NCI-H146 (cell line): ENCODE measurements at regions not wholly inside any gene's neighbourhood (a gene's known extent, or its start where the extent isn't known, plus 50 kb on each side); places are given as distances from the start of the nearest gene placed in this dataset.

Experiments used
- DNase-seq: peaks from one replicate; lab custom pipeline; 2025; lab: John Stamatoyannopoulos, UW

DNA sequence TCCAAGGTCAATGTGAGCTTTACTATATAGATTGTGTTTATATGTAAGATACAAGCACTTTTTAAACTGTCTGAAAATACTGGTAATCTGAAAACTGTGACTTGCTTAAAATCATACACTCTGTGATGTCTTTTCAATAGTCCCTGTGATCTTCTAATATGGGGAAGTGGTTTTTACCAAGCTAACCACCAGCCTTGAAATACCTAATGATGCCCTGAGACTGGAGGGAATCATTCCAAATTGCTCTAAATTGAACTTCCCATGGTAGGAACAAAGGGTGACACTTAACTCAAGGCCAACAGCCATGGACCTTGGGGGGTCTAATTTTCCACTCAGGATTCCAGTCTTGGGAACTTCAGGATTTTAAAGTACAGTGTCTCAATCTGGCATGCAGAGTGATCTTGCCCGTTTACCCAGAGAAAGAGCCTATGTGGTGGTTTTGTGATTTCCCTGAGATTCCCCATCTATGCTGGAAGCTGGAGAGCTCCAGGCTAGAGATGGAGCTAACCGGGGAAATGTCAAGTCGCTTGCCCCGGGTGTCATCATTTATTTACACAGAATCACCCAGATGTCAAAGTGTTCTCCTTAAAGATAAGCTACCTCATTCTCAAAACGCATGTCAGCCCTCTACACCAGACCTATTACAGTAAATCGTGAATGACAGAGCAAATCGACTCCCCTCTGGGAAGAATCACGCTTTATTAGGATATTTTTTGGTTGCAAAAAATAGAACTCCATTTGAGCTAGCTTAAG is 198.5 kb downstream of the SP3 start:
- DNase-seq: no peak

- DNase-seq: no peak
These were observed 194.1 kb downstream of the SP3 start for GRCh38 chr2:173770947-173771678.

- no peak for DNase-seq
These were observed 193.0 kb downstream of the SP3 start for GRCh38 chr2:173772205-173772604.

GRCh38 chr2:173773076-173773475 is 192.1 kb downstream of the SP3 start:
- DNase-seq: no peak

- no peak for DNase-seq
These were observed 189.7 kb downstream of the SP3 start for GRCh38 chr2:173775440-173775839.

DNA sequence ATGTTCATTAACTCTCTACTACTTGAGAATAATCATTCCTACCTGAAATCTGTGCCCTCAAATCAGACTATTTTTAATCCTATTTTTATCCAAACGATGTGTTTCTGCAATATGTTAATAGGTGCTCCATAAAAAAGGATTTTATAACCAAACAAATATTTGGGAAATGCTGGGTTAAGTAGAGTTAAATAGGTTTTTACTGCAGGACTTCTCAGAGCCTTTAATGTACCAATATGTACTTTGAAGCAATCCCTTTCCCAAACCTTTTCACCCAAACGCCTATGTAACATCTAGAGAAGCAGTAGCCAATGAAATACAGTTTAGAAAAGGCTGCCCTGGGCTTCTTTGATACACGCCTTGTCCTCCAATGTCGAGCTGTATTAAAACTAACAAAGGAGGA is 182.5 kb downstream of the SP3 start:
- DNase-seq: no peak

DNA sequence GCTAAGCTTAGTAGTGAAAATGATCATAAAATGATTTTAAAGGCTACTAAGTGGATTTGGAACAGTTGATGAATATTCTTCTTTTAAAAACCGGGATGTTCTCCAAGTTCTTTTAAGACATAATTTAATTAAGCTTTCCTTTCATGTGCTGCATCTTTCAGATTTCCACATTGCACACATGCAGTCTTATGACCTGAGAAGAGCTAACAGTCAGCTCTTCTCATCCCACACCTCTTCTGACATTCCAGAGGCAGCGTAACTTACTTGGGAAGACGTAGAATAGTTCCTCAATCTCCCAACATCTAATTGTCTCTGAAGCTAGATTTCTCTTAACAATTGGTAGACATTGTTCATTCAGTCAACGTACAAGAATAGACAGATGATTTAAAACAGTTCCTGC is 181.8 kb downstream of the SP3 start:
- DNase-seq: no peak

DNA sequence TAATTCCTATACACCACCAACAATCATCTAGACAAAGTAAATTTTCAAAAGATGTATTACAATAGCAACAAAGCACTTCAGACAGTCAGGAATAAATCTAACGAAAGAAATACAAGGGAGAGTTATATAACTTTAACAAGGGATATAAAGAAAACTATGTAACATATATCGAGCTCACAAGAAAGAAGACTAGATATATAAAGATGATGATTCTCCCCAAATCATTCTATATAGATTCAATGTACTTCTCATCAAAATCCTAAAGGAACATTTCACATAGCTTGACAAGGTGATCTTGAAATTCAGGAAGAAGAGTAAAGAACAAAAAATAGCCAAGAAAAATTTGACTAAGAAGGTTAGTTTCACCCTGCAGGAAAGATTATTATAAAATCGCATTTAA is 179.4 kb downstream of the SP3 start:
- no peak for DNase-seq

- no peak for DNase-seq
These were observed 173.7 kb downstream of the SP3 start for GRCh38 chr2:173791502-173791901.

DNA sequence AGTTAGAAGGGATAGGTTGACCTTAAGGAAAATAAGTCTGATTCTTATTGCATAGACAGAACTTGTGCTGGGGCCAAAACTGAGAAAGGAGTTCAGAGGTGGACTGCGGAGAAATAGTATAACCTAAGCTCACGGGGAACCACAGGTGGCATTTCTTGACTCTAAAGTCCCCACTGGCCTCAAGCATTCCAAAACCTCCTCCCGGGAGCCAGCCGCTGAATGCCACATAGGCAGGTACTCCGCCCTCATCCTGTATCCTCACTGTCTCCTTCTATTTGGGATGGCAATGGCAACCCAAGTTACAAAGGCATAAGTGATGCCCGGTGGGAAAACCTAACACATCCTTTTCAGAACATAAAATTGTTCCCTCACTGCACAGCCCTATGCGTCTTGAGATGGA is 173.0 kb downstream of the SP3 start:
- DNase-seq: no peak

DNA sequence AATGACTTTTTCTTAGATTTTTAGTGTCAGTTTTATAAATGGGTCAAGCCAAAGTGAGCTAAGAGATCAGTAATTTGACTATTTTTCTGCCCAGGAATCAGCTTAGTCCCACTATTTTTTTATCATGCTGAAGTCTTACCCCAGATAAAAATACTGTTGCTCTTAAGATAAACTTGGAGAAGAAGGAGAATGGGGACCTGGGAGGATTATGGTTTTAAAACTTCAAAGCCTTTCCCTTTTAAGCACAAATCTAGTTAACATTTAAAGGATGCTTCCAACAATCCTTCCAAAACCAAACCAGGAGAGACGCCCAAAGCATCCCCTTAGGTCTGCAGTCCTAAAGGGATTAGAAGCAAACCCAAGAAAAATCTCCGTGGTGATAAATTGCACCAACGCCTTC is 172.4 kb downstream of the SP3 start:
- no peak for DNase-seq

DNA sequence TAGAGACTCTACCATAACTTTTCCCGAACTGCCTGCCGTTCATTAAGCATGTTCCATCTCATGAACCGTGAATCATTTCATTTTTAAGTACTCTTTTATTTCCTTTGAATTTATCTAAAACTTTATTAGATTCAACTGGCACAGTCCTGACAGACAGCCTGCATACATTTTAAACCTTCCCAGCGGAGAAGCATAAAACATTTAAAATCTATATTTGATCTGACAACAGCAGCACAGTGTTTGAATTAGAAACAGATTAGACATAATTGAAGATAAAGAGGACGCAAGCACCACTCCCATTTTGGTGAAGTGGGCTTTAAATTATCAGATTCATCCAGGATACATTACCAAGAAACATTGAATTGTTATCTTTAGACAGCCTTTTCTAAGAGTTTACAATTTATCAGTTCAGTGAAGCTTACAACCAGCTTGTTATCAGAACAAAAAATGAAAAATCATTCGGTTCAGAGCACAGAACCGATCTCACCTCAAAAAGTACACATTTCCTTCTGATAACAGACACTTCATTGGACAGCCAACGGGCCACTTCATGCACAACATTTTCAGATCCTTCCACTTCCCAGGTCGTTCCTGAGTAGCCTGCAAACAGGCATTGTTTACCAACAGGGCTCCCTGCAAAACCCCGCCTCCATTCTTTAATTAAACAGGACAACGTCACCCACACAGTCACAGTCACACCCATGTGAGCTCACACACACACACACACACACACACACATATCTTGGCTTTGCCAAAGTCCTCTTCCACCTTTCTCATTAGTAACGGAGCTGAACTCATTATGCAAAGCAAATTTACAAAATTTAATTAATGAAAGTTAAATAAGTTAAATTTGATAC is 171.2 kb downstream of the SP3 start:
- peak; percentile 2 for DNase-seq

DNA sequence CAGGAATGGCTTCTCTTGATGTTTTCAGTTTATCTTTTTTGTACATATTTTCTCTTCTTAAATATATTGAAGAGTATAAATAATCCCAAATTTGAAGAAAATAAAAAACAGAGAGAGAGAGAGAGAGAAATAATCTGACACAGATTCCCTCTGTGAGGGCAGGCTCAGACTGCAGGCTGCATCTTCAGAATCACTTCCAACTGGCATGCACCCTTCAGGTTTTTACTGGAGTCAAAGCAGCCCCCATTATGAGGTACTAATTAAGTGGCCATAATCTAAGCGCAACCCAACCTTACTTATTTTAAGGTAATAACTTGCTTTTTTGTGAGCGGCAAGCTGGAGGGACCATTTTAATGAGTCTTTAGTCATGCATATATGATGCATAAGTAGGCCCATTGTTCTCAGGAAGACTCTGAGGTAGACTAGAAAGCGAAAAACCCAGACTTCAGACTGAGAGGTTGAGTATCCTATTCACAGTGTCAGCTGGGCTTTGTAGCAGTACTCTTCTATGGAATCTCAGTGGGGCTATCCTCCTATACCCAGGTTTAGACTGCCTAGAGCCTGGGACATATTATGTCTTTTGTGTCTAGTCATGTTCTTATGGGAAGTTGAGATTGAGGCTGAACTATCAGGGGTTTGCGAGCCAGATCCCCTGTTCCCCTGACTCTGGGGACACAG is 167.4 kb downstream of the SP3 start:
- DNase-seq: no peak

DNA sequence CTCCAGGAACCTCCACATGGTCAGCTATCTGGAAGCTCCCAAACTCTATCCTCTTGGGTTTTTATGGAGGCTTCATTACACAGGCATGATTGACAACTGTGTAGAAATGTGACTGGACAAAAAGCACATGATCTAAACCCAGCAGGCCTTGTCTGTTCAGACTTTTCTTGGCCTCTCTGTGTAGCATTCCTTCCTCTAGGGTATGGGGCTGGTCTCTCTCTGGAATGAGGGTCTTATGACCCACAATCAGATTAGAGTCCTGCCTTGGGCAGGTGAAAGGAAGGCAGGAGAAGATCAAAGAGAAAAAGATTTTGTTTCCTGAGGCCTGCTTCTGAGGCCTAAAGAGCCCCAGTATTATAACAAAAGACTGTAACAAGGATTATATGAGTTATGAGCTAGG is 162.7 kb downstream of the SP3 start:
- no peak for DNase-seq

GRCh38 chr2:173803449-173803848 is 161.7 kb downstream of the SP3 start:
- no peak for DNase-seq

- no peak for DNase-seq
These were observed 158.4 kb downstream of the SP3 start for GRCh38 chr2:173806761-173807160.

DNA sequence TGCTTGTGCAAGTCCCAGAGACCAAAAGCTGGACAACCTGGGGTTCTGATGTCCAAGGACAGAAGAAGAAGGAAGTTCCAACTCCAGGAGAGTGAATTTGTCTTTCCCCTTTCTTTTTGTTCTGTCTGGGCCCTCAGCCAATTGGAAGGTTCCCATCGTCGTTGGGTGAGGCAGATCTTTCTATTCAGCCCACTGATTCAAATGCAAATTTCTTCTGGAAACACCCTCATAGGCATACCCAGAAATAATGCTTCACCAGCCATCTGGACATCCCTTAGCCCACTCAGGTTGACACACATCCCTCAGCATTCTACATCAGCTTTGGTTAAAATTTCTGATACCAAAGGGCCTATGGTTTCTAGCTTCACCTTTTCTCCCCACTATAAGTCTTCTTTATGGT is 156.5 kb downstream of the SP3 start:
- DNase-seq: no peak

DNA sequence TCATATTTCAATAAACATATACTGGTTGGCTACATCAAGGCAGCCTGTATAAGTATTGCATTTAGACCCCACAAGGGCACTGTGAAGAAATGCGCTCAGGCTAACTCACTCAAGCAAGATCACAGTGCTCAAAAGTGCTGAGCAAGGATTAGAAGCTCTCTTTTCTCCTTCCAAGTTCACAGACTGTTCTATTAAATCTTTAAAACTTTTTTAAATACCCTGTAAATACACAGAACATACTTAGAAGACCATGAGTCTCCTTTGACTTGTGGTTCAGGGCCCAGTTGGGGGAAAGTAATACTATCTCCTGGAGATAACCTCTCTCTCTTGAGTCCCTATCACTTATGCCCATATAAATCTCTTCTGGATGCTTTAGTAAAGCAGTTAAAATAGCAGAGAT is 152.9 kb downstream of the SP3 start:
- DNase-seq: no peak

DNA sequence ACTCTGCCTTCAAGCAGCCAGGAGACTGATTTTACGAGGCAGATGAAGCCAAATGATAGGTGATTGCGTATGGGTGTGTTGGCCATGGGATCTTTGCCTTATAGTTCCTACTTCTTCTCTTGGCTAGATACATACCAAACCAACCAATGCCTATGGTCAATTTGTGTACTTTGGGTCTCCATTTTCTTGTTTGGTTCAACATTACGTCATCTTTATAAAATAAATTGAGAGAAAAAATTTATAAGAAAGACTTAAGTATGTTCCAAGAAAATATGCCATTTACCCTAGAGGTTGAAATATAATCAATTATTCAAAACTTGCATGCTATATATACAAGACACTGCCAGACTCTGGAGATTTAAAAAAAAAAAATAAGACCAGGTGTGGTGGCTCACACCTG is 150.9 kb downstream of the SP3 start:
- DNase-seq: no peak

- DNase-seq: no peak
These were observed 149.4 kb downstream of the SP3 start for GRCh38 chr2:173815772-173816171.

- no peak for DNase-seq
These were observed 147.6 kb downstream of the SP3 start for GRCh38 chr2:173817582-173817981.

DNA sequence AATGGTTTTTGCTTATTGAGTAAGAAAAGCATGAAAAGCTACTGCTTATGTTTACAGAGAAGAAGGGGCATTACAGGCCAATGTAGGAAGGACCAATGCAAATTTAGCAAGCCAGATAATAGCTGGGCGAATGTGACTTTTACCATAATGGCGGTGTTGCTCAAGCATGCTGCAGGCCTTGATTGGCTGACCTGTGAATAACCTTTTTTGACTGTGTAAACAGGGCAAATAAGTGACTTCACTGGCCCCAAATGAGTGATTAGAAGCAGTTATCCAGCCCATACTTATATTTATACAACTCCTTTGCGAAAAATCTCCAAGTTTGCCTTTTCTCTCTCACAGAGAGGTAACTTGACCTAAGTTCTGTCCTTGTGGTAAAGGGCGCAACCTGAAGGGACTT is 146.9 kb downstream of the SP3 start:
- no peak for DNase-seq
